ENCODE measurements at regions not wholly inside any gene's neighbourhood (a gene's known extent, or its start where the extent isn't known, plus 50 kb on each side); places are given as distances from the start of the nearest gene placed in this dataset.
A peak's percentile ranks its signal among the peaks of the same experiment; 100 is the strongest.

DNA sequence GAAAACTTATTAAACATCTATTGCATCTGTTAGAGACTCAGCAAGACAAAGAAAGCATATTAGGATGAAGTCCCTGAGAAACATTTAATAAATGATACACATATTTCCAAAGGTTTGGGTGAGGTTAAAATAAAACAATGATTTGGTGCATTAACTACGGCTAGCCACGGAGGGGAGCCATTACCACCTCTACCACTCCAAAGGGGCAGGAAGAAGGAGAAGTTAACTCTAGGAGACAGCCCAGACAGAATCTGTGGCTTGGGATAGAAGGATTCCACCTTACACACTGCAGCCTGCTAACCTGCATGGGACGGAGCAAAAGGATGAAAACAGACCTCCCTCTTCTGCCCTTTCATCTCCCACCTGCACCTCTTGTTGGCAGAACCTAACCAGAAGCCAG, 189.1 kb upstream of the C1QTNF7 start:
- TF ChIP-seq, protein P1, sequence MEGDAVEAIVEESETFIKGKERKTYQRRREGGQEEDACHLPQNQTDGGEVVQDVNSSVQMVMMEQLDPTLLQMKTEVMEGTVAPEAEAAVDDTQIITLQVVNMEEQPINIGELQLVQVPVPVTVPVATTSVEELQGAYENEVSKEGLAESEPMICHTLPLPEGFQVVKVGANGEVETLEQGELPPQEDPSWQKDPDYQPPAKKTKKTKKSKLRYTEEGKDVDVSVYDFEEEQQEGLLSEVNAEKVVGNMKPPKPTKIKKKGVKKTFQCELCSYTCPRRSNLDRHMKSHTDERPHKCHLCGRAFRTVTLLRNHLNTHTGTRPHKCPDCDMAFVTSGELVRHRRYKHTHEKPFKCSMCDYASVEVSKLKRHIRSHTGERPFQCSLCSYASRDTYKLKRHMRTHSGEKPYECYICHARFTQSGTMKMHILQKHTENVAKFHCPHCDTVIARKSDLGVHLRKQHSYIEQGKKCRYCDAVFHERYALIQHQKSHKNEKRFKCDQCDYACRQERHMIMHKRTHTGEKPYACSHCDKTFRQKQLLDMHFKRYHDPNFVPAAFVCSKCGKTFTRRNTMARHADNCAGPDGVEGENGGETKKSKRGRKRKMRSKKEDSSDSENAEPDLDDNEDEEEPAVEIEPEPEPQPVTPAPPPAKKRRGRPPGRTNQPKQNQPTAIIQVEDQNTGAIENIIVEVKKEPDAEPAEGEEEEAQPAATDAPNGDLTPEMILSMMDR (IDR thresholded peaks at IDR 0.05), result peak; percentile 59
- no peak for TF ChIP-seq ZFX (IDR thresholded peaks at IDR 0.05; ENCODE audit: borderline replicate concordance)

Measured in 22Rv1 (cell line).